GM19025 (cell line): ENCODE measurements at regions not wholly inside any gene's neighbourhood (a gene's known extent, or its start where the extent isn't known, plus 50 kb on each side); places are given as distances from the start of the nearest gene placed in this dataset.

ENCODE experiments used
- ATAC-seq: cut with Tn5 transposase; IDR thresholded peaks from one replicate; pipeline ENCODE4 v1.9.1; 2021; ENCODE audit warnings: mild to moderate bottlenecking, low read depth, moderate library complexity; ENCODE audit not compliant: unreplicated experiment

DNA sequence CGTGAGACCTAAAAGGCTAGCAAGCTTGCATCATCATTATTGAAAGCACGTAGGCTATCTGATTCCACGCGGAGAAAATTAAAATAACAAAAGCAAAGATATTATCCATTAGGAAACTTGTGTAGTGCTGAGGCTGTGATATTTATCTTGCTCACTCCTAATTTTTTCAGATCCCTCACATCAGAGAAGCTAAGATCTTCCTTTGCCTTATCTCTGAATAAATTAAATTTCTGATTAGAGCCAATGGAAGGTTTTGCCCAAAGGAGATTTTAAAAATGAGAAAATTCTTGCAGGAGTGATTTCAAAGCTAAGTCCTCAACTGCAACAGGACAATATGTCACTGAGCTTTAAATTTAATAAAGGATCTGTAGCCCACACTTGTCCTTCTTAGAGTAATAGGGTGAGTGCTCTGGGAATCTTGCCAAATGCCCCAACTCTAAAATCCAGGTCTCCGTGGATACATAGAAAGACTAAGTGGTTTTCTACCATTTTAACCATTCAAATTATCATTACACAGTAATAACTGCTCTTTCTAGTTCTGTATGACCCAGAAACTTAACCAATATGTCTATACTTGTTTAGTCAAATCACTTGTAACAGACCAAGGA lies 295.0 kb downstream of the CAAP1 start:
- ATAC-seq, result no peak

DNA sequence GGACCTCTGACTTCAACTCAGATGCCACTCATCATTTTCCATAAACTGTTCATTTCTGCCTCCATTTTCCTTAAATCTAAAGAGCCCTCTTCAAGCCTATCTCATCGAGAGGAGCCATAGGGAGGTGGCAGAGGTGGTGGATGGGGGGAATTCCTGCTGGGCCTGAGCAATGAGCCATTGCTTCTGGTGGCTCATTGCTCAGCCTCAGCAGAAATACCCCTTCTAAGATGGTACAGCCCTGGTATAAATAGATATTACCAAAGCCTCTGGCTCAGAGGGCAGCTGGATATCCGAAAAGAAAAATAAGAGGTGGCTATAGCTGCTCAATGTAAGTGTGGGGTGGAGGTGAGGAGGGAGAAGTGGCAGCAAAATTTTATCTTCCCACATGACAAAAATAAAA lies 313.5 kb downstream of the CAAP1 start:
- no peak for ATAC-seq

DNA sequence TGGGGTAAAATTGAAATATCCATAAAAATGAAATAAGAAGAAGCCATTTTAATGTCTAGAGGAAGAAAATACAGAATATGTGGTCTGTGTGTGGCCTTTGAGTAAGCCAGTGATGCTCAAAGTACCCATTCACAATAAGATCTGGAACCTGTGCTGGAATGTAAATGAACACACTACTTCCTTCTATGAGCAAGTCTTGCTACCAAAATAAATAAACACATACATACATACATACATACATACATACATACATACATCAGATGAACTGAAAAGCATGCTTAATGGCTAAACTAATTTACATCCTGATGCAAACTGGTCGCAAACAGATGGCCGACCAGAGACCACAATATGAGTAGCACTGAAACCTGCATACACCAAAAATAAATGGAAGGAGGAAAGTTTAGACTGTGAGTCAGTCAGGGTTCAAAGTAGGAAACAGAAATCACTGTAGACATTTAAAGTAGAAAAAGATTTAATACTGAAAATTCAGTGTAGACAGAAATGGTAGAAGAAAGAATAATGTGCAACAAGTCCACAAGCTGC lies 317.6 kb downstream of the CAAP1 start:
- ATAC-seq, result no peak

DNA sequence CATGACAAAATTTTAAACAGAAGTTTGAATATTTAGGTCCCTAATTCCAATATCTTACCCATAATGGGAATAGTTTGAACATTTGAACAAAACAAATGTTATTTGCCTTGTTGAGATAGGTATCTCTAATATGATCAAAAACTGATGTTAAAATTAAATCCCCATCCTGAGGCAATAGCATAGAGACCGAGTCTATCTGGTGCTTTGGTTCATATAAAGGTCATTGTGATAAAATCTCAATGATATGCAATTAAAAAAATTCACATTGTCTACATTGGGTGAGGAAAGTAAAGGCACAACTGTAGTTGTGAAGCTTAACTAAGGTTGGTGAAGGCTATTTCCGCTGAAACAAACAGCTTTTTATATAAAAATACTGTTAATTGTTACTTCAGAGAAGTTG lies 318.3 kb downstream of the CAAP1 start:
- no peak for ATAC-seq

DNA sequence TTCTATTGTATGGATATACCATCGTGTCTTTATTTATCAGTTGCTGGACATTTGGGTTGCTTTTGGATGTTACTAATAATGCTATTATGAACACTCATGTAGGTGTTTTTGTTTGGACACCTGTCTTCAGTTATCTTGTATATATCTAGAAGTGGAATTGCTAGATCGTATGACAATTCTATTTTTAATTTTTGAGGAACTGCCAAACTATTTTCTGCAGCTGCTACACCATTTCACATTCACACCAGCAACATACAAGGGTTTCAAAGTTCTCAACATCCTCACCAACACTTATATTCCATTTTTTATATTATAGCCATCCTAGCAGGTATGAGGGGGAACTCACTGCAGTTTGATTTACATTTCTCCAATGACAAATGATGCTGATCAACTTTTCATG lies 324.6 kb downstream of the CAAP1 start:
- no peak for ATAC-seq

DNA sequence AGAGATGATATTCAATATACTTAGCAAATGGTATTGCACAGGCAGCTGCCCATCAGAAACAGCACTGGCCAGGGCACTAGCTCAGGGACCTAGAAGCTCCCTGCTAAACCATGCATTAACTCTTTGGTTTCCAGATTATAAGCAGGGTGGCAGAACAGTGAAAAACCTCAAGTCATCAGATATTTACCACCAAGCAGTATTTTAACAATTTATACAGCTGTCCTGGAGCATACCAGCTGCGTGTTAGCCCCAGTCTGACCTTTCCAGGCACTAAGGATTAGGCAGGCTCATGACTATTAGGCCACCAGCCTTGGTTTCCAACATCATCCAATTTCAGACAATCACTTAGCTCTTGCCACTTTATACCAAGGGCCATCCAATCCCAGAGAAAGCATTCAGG lies 326.5 kb downstream of the CAAP1 start:
- no peak for ATAC-seq

DNA sequence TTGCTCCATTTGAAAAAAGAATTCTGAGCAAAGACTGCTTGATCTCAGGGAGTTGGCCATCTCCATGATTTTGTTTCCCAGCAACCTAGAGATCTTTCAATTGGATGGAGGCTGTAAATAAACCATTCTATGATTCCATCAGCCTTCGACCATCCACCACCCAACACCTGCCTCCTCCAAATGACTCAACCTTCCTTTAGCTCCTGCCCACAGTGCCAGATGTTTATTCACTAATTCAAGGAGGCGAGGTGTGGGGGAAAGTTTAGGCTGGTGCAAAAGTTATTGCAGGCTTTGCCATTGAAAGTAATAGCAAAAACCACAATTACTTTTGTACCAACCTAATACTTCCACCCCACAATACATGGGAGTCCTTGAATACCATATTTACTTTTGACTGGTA lies 327.5 kb downstream of the CAAP1 start:
- ATAC-seq, result no peak

DNA sequence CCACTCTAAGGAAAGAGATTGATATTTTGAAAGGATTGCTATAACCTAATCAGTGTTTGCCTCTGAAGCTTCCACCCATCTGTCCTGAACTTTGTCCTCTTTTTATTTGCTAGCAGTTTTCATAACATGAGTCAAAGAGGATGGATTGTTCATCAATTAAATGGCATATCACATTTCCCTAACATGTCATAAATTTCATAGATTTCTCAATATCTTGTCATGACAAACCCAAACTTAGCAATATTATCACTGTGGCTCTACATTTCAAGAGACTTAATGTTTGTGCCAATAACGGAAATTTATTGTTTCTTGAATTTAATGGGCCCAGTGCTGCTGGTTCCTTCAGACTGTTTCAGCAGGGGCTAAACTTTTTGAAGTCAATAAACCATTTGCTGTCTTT lies 330.3 kb downstream of the CAAP1 start:
- no peak for ATAC-seq

DNA sequence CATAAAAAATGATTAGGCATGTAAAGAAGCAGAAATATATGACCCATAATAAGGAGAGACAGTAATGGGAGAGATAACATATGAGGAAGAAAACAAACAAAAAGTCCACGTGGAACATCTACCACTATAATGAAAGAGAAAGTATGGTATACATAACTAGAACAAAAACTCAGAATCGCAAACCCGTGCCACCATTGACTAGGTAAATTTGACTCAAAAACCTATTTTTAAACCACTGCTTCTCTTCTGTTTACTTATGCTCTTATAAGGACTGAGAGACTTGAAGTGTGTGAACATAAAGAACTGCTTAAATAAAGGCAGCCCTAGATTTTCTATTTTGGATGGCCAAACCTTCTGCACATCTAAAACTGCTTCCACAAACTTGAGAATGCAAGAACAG lies 330.7 kb downstream of the CAAP1 start:
- ATAC-seq, result no peak

DNA sequence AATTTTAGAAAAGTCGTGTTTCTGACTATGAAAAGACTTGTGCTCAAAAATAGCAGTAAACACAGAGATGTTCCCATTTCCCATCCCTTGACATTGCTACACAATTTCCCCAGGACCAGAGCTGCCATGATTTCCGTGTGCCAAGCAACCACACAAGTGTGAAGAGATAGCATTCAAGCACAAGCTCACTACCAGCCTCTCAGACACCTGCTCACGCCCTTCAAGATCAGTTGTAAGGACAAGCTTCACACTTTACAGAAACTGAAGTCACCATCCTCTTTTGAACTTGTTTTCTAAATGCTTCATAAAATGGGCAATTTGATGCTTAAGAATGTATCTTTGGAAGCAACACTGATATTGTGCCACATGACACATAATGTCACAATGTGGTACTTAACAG lies 333.1 kb downstream of the CAAP1 start:
- no peak for ATAC-seq

DNA sequence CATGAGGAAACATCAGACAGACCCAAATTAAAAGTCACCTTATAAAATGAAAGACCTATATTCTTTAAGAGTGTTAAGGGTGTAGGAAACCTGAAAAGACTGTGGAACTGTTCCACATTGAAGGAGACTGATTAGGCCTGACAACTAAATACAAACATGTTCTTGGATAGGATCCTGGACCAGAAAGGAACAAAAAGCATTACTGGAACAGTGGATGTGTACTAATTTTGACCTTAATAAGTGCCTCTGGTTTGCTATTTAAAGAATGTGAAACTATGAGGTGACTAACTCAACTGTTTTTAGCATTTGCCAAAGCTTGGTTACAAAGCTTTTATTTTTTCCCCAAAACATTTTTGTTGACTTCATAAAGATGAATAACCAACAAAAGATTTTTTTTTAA lies 340.6 kb downstream of the CAAP1 start:
- ATAC-seq, result no peak

DNA sequence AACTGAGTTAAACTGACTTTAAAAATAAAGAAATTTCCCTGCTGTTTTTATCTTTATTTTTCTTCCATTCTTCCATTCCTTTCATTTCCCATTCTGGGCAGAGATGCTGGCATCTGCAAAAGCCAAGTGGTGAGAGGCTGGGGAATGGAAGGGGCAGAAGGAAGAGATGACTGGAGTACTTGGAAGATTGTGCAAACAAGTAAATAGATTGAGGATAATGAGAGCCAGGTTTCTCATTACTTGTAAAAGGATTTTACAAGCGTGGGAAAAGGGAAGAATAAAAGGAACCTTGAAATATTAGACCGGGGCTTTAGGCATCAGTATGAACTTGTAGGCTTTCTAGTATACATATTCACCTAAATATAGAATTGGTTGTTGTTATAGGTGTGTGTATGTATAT lies 341.2 kb downstream of the CAAP1 start:
- ATAC-seq, result no peak

DNA sequence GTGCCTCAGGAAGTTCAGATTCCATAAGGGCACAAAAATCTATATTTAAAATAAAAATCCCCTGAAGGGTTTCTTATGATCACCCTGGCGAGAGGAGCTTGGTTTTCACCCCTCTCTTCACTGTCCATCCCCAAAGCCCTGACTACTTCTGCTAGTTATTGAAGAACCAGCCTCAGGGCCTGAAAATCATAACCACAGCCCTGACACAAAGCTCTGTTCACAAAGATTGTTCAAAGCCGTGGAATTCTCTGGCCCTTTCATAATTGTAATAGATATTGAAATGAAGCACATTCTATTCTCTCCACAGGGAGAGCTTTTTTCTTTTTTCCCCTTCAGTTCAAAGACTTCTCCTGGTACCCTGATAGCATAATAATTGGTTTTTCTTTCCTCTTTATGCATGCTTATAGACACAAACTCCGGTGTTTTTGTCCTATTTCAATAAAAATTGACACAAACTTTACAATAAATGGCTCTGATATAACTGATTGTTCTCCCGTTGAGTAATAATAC lies 343.8 kb downstream of the CAAP1 start:
- ATAC-seq, result no peak

DNA sequence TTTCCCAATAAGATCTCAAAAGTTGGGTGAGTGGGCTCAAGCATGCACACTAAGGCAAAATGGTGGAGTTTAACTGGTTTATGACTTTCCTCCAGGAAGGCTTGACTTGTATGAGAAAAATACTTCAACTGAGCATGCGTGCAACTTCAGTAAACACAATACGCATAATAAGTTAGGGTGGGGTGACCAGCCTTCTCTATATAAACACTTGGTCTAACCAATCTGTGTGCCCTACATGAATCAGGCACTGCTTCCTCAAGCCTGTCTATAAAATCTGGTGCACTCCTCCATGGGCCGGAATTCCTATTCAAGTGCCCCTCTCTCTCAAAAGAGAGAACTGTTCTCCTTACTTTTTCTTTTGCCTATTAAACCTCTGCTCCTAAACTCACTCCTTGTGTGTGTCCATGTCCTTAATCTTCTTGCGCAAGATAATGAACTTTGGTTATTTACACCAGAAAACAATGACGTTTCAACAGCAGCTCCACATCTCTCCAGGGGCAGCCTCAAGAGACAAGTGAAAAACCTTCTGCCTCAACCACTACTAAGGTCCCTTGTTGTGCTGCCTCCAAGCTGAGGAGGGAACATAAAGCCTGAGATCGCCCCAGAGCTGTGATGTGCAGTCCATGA lies 352.6 kb downstream of the CAAP1 start:
- ATAC-seq, result no peak

DNA sequence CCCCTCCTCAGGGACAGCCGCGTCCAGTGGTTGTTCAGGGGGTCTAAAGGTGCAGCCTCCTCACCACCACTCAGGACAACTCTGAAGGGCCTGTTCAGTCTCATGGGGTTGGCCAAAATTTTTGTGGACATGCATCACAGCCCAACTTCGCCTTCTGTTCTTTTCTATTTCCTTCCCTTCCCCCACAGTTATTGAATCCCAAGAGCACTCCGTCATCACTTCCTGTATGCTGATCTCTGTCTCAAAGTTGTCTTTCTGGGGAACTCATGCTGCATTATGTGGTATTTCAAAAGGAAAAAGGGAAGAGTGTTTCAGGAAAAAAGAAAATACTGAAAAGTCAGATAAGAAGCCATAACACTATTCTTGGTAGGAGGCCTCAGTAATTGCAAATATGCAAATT lies 355.4 kb downstream of the CAAP1 start:
- no peak for ATAC-seq

DNA sequence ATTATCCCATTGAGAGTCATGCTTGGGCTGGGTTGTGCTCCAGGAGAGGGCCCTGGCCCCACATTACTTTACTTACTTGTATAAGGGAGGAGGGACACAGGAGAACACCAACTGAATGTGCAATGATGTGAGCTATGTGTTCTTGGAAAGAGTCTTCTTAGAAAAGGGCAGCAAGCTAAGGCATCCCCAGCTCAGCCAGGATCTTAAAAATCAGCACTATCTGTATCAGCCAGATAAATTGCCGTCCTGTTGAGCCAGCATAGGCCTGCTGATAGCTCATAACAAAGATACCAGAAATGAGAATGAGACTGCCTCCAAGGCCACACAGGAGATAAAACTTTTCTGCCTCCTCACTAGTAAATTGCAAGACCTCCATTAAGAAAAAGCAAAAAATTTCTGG lies 357.5 kb downstream of the CAAP1 start:
- no peak for ATAC-seq

DNA sequence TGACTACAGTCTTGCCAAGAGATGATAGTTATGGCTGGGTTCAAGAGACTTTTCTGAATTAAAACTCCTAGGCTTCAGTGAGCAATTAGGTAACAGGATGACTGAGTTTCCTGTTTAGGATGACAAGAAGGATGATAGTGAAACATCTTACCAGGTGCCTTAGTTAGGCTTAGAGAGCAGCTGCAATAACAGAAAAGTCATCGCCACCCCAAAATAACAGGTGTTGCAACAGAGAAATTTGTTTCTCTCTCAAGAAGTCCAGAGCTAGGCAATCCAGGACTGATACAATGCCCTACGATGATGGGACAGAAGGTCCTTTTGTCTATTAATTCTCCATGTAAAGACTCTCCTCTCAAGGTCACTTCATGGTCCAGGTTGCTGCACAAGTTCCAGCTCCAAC lies 361.8 kb downstream of the CAAP1 start:
- ATAC-seq, result no peak

DNA sequence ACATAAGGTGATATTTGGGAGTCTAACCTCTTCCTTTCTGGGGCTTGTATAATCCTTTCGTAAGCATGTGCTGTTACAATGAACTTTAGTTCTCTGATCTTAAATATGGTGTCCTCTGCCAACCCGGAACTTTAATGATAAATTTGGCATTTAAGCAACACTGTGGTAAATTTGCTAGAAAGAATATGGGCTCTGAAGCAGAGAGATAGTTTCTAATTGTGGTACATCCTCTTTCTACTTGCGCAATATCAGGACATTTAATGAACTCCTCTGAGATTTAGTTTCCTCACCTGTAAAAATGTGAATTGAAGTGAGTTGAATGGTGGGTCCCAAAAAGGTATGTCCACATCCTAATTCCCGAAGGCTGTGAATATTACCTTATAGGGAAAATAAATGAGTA lies 364.7 kb downstream of the CAAP1 start:
- no peak for ATAC-seq

DNA sequence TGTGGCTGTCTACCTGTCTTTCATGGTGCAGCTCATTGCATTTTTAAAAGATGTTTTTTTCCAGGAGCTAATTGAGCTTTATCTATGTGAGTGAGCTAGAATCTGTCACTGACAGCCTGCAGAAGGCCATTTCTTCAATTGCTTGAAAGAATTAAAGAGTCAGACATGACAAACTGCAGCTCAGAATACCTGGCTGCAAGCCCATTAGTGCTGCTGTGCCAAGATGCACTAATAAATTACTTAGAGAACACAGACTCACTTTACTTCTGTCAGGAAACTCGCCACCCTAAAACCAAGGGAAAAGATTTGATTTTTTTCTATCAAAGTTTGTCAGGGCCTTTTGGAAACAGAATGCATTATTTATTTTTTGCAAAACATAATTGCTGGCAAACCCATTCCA lies 368.3 kb downstream of the CAAP1 start:
- ATAC-seq, result no peak

DNA sequence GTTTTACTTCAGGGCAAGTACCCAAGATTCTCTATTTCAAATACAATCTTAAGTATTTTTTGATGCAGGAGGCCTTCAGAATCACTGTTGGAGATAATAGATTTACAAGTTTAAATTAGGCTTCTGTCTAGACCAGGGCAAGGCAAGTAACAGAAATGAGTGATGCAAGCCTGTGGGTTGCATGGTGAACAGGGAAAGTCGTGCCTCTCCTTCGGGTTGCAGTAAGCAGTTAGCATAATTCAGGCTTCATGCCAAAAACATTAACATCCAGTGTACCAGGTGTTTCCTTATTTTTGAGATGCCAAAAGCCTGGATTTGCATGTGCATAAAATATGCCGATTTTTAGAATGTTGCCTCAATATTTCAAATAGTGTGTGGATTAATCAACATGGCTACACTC lies 369.0 kb downstream of the CAAP1 start:
- no peak for ATAC-seq

DNA sequence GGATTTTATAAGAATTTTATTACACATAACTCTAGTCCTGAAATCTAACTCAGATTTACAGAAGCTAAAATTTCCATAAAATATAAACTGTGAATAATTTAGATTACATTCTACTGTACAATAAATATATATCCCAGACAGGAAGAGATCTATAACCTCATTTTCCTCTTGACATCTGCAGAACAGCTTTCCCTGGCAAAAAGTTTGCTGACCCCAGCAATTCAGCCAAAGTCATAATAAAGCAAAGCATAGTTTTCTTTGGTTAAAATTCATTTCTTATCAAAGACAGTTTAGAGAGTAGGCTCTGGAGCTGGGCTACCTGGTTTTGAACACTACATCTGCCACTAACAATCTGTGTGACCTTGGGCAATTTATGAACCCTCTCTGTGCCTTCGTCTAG lies 372.5 kb downstream of the CAAP1 start:
- no peak for ATAC-seq

DNA sequence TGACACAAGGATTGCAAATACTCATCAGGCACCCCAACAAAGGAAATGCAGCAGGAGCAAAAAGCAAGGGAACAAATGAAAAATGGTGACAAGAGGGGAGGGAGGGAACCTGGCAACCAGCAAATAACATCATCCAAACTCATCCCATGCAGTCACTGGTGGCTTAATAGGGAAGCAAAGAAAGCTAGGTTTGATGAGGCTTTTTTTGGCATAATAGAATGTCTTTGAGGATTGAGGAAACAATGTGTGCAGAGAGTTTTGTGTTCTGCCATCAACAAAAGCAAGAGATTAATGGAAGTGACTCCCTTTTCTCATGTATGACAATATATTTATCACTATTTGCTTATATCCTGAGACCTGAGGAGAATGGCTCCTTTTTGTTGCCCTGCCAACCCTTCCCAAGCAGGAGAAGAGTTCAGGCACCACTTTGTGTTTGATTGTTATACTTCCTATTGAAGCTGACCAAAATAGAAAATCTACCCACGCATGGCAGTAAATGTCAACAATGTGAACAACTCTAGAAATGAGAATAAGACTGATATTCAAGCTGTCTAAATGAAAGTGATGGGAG lies 375.7 kb downstream of the CAAP1 start:
- no peak for ATAC-seq
